Glomerular visceral epithelial cell (primary cell): ENCODE measurements at regions not wholly inside any gene's neighbourhood (a gene's known extent, or its start where the extent isn't known, plus 50 kb on each side); places are given as distances from the start of the nearest gene placed in this dataset.

Experiments
- DNase-seq: peaks from one replicate; pipeline ENCODE4 v3.0.0-alpha.2; 2016; ENCODE audit errors: extremely low spot score

DNA sequence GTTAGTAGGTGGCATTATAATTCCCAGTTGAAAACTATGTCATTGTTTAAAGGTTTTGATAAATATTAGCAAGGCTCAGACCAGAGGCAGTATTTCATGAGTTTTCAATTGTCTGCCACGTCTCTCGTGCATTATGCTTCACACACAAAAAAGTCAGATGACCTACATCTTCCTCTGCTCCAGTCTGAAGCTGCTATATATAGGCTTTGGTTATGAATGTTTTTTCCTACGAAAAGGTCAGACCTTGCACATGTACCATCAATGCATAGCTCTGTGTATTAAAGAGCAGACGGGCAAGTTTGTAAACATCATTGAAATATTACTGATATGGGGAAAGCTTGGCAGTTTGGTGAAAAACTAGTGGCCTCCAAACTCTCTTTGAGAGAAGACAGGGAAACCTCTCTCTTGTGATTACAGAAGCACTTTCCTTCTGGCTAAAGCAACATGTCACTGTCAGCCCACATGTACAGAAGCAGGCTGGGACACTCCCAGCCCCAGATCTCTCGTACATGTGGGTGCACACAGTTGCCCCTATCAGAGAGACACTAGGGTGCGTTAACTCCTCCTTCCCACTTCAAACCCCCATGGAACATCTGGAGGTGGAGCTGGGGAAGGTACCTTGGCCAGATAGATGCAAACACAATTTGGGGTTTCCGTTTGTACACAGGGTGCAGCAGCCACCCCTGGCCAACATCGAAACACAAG lies 184.0 kb upstream of the BCL6 start:
- no peak for DNase-seq

DNA sequence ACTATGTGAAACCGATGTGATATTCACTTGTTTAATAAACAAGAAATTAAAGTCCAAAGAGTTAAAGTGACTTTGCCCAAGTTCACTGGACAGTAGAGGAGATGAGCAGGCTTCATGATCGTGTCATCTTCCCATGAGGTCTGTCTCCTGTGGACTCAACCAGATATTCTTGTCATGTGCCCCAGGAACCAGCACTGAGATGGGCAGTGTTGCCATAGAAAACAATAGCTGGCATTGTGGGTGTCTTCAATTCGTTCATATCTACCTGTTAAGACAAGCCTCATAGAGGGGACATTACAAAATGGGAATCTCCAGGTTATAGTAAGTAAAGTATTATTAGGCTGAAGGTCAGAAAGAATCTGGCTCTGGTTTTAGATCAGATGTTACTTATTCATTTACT lies 184.8 kb upstream of the BCL6 start:
- DNase-seq = no peak

DNA sequence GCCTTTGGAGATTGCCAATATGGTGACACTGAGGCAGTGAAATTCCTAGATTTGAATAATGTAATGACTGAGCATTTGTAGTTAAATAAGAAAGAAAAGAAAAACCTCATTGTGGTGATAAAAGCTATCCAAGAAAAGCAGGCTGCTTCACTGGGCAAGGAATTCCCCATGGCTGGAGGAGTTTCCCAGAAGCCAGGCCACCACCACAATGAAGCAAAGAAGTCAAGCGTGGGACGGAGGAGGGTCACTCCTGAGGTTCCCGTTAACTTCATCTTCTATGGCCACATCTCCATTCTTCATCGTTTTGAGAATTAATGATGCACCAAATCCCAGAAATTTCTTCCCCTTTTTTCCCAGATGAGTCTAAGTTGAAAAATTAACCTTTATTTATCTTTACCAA lies 185.8 kb upstream of the BCL6 start:
- DNase-seq = peak; percentile 69

DNA sequence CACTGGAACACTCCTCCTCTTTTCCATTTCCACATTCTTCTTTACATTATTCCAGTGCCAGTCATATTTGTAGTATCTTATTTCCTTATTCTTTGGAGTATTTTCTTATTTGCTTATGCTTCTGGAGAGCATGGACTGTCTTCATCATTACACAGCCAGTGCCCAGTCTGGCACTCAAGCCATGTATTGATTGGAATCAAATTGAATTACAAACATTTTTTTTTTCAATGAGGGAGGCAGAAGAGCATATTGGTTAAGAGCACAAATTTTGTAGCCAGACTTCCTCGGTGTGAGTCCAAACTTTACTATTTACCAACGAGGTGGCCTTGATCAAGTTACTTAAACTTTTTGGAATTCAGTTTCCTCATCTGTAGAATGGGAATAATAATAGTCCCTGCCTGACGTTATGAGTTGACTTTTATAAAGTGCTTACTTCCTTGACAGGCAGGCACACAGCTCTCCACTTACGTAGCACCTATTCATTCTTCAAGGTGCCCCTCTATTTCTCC lies 186.6 kb upstream of the BCL6 start:
- no peak for DNase-seq

DNA sequence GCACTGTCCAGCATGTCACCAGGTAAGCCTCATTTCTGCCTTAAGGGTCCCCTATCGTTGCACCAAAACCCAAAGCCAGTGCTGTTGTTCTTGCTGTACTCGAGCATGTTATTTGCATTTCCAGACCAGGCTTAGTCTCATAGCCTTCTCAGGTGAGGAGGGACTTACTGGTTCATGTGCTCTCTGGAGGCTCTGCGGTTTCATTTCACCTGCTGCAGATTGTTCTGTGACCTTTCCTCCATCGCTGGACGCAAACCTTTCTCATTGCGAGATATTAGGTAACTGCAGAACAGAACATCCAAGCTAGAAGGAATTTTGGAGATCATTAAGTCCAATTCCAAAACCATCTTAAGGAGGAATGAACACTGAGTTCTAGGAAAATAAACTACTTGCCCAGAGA lies 187.3 kb upstream of the BCL6 start:
- DNase-seq = no peak

DNA sequence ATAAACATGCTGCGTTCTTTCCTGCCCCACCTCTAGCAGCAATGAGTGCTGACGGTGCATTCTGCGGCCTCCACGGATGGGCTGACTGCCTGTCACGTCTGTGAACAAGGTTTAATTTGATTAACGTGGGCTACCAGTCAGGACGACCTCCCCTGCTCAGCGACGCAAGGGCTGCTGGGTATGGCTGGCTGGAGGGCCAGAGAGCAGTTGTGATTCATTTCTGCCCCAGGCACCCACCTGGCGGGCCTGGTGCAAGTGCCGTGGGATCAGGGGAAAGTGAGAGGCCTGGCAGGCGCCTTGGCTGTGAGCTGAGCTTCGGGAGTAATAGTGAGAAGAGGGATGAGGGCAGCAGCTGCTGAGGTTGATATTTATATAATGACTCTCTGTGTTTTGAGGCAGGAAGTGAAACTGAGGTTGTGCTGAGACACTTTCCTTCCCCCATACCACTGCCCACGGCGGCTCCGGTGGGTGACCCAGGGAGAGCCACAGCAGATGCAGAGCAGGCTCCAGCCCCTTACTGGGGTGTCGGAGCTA lies 190.4 kb upstream of the BCL6 start:
- DNase-seq = no peak

DNA sequence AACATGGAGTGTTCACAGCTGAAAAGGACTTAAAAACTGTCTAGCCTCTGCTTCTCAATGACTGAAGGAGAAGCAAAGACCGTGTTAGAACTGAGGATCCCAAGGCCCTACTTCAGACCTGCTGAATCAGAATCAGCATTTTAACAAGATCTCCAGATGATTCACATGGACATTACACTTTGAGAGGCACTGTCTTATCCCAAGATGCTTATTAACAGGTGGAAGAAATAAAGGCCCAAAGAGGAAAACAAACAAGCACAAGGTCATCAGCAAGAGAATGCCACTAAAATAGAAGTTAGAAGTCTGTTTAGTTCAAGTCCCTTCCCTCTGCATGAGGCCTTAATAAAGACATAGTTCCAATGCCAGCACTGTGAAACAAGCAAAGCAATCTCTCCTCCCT lies 191.4 kb upstream of the BCL6 start:
- DNase-seq = no peak

DNA sequence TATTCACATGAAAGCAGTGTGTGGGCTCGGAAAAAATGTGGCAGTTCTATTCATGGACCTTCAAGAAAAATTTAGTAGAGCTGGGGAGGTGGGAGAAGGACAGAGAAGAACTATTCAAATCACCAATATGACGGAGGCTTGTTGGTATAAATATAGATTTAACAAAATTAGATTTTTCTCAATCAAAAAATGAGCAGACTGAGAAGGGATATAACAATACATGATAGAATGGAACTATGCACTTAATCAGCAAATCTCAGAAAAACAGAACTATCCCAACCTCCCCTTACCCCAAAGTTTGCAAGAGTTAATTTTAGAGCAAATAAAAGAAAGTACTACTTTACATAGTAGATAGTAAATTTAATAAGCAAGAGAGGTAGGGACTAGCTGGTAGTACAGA lies 194.6 kb upstream of the BCL6 start:
- DNase-seq = no peak

DNA sequence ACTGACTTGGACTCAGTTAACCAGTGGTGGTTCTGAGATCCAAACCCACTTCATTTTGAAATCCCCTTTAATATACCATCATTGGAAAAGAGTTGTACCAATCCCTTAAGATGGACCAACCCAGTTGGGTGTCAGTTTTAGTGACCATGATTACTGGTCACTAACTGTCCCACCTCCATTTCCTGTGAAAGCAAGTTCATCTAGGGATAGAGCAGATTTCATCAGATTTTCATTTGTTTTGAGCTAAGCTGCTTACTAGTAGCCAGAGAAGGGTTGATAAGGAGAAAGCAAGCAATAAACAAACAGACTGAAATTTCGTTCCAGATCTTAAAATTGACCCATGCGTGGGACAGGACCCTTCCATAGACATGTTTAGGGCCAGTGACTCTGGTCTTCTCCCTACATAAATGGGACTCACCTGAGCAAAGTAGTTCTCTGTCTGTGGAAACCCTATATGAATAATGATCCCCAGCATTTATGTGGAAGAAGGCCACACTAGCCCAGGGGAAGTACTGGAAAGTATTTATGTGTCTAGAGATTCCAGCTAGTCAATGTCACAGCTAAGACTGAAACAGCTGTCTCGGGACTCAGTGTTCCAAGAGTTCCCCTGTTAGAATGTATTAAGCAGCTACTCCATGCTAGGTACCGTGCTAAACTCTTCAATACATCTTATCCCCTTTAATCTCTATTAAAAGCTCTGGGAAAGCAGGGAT lies 196.0 kb upstream of the BCL6 start:
- DNase-seq = no peak

DNA sequence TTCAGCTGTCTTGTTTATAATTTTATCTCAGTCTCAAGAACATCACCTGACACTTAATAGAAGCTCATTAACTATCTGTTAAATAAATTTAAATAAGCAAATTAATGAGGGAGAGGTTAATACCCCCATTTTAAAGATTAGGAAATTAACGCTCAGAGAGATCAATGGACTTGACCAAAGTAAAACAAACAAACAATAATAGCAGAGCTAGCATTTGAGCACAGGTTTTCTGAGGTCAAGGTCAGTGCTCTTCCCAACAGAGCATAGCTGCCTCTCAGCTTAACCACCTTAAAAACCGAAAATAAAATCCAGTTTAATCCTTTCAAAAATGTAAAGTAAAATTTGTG lies 196.6 kb upstream of the BCL6 start:
- no peak for DNase-seq

DNA sequence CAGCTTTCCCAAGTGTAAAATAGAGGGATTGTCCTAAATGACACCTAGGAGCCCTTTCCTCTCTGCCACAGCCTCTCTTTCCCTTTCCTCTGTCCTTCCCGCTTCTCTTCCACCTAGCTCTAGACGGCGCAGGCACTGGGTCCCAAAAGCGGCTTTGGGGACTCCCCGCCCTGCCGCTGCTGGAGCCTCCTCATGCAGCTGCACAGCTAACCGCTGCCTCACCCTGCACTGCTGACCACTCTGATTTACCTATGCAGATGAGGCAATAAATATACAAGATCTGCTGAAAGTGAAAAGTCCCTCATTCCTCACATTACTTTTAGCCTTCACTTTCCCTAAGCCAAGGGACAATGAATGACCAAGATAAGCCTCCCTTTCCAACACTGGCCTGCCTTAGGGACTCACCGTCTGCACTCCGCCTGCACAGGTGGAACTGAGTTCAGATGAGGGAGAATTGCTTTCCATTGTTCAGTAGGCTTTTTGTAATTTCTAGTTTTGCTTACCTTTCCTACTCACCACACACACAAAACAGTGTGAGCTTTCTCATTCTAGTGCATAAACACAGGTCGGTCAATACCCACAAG lies 197.5 kb upstream of the BCL6 start:
- DNase-seq = no peak

DNA sequence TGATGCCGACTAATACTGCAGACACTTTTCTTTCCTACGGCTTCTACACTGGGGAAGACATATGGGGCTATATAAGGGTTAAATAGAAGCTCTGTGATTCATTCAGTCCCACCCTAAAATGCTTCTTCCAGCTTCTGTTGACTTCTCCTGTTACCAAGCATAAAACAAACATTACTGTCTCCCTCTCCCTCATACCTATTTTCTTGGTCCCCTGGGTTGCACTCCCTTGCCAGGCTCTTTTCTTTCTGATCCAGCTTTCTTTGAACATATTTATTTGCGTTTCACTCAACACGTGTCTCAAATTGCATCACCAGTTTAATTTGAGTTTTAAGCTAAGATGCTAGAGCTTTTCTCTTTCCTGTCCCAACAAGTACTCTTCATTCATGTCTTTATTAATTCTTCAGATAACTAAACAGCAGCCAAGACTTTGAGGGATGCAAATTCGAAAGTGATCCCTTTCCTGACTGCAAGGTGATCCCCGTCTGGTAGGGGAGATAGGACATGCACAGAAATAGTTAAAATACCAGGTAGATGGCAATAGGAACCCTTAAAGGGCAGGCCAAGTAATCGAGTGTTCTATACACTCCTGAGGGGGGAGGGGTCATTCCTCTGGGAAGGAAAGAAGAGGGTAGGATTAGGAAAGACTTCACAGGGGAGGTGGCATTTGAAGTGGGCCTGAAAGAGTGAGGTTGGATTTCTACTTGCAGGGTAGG lies 198.6 kb upstream of the BCL6 start:
- no peak for DNase-seq

DNA sequence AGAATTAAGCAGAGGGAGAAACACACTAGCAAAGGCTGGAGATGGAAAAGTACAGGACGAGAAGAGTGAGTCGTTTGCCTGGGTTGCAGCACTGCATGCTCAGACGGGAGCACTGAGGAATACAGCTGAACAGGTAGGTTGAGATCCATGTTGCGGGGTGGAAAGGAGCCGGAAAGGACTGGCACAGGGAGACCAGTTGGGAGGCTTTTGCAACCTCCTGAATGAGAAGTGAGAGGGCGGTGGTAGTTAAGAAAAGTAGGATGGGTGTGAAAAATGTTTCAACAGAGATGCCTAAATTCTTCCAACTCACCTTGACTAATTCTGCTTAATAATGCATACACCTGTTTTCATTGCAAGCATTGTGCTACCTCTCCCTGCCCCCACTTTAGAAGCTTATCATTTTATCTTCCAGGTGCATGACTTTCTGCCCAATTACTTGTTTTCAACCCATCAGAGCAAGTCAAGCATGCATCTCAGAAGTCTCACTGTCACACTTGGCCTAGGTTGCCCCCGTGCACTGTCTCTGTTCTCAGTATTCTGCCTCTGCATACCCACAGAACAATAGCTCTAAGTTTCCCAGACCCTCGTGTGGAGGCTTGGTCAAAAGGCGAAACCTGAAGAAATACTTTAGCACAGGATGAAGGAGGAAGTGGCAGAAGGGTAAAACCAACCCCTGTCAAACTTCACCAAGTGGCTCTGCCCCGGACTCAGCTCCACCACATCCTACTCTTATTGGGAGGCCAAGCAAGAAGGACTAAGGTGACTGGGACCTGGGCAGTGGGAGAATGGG lies 199.3 kb upstream of the BCL6 start:
- no peak for DNase-seq

DNA sequence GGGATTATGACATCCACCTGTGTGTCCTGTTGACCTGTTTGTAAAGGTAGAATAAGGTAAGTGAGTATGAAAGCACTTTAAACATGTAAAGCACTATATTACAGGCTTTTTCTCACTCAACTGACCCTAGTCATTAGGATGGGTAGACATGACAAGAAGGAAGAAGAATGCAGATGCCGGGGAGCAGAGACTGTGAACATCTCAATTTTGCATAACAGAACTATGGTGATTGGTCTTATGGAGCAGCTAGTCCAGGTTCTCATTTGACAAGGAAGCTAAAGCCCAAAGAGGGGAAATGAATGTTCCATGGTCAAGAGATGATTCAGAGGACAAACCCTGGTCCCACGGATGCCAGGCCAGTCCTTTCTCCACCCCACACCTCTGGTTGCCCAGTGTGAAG lies 200.1 kb upstream of the BCL6 start:
- DNase-seq = no peak

DNA sequence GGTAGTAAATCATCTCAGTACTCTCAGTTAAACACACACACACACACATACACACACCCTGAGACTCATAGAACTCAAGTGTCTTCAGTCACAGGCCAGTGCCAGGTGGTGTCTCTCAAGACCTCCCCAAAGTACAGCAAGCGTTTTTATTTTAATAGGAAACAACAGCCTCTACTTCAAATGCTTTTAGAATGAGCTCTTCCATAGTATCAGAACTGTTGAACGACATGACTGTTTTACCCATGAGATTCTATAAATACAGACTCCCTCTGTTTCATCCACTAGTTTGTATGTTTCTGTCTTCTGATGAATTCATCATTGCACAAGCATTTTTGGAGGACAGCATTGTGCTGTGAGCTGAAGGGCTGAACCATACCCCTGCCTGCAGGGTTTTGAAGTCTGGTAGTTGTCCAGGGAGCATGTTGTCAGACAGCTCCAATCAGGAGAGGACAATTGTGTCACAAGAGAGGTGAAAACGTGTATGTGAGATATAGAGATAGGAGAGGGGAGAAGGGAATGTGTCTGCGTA lies 201.0 kb upstream of the BCL6 start:
- DNase-seq = no peak

DNA sequence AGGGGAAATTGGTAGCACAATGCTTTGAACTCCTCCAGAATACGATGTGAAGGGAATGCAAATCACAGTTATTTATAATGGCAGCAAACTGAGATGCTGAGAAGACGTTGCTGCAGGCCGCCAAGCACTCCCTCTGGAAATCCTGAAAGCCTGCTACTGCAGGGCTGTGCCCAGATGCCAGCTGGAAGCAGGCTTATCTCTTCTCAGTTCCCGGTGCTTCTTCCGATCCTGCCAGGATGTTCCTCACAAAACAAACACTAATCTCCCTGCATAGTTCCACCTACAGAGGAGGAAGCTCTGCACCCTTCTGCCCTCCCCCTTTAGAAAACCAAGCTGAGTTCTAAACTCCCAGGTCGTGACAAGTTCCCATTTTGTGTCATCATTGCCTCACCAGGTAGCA lies 201.7 kb upstream of the BCL6 start:
- DNase-seq = no peak

DNA sequence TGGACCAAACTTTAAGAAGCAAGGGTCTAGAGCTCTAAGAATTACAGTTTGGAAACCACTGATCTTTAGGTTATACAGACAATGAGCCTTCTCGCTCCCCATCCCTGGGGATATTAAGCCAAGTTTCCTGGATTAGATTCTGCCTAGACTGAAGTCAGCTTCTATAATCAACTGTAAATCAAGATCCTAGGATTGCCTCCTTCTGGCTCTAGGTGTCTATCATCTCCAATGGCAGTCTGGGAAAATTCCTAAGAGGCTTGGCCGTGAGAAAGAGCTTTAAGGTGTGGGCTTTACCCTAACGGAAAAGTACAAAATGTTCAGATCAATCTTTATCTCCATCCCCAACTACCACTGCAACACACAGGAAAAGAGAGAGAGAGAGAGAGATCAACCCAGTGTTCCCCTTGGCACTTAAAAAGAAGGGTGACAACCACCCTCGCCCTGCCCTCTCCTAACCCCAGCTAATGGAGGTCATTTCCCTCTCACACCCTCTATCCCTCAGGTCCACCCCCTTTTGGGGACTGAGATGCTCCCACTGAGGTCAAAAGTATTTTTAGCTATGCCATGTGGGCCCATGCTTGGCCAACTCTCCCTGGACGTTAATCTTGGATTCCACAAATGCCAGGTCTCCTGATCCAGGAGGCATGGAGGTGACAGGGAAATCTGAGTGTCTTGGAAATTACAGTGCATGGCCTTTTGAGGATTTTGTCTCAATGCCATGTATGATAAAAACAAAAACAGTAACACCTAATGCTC lies 202.8 kb upstream of the BCL6 start:
- DNase-seq = no peak

DNA sequence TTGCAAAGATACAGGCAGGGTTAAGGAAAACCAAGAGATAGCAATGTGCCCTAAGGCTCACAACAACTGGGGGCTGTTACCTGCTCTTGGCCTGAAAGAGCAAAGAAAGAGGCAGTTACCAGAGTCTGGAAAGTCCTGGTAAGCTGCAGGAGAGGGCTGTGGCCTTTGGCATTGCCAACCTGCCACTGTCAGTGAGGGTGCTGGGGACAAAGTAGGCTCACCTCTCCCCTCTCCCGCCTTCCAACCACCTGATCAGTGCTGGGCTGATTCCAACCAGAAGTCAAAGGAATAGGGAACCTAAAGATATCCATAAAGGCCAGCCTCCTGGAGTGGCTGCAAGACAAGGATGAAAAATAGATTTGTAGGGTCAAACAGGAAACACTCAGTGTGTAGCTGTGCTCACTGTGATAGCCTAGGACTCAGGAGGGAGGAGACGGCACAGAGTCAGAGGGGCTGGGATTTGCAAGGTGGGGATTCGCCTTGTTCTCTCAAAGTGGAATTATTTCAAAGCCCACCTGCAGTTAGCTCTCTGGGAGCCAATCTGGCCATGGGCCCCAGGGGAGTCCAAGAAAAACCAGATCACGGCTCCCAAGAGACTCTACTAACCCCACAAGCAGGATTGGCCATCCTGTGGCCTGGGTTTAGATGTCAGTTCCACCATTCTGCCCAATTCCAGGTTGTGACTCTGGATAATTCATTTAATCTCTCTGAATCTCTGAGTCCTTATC lies 204.0 kb upstream of the BCL6 start:
- DNase-seq = no peak

DNA sequence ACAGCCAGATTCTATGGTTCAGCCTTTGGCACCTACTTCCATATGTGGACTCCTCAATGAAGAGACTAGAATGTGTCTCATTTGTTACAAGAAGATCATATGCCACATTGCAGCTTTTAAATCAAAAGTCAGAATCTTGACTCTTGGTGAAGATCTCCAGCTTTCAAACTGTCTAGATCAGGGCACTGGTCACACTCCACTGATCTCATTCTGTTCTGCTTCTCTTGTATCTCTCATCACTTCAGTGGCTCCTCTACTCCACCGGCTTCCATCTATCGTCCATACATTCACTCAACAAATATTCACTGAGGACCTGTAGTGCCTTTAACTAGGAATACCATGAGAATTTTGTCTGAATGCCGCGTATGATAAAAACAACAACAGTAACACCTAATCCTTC lies 203.3 kb upstream of the LPP start:
- DNase-seq = no peak
